Panc1 (cell line): ENCODE measurements at regions not wholly inside any gene's neighbourhood (a gene's known extent, or its start where the extent isn't known, plus 50 kb on each side); places are given as distances from the start of the nearest gene placed in this dataset.

Experiments used
- ATAC-seq: fragments of 200-7000 bp; cut with Tn5 transposase; 2 replicates; pipeline ENCODE4 v1.9.1; 2020; ENCODE audit warnings: mild to moderate bottlenecking, moderate library complexity
- BruUV-seq: library from RNA; stranded (reverse); fragments of 400-500 nt; replicated peaks from 2 replicates; lab custom pipeline; 2021; lab: Mats Ljungman, UMichigan
- CTCF ChIA-PET: fragments of 300-600 bp; sonication (Branson Sonifier 250); formaldehyde crosslinking; loops from one replicate; lab custom pipeline; 2022; ENCODE audit warnings: antibody characterized with exemption; lab: Charles Lee
- POLR2A ChIA-PET: fragments of 300-600 bp; sonication (Branson Sonifier 250); formaldehyde crosslinking; loops from one replicate; lab custom pipeline; 2022; ENCODE audit warnings: antibody characterized with exemption; lab: Charles Lee
- DNase-seq: peaks from one replicate; pipeline ENCODE4 v3.0.0-alpha.2; 2010; ENCODE audit warnings: low read depth, low spot score
- H3K27ac ChIP-seq: 2 replicates; pipeline ENCODE4 v1.5.1; 2011; ENCODE audit warnings: mild to moderate bottlenecking, low read length, inconsistent platforms
- H3K27me3 ChIP-seq: fragments of 200-500 bp; sonication (Bioruptor generic); 2 replicates; pipeline ENCODE4 v1.6.0; 2014; ENCODE audit warnings: low read length, inconsistent platforms; ENCODE audit not compliant: control insufficient read depth, insufficient read depth
- H3K36me3 ChIP-seq: fragments of 200-500 bp; sonication (Bioruptor generic); 2 replicates; pipeline ENCODE4 v1.5.1; 2014; ENCODE audit warnings: inconsistent platforms, mild to moderate bottlenecking, low read length, moderate library complexity; ENCODE audit not compliant: control insufficient read depth, insufficient read depth
- H3K4me1 ChIP-seq: 2 replicates; pipeline ENCODE4 v1.5.1; 2011; ENCODE audit warnings: inconsistent platforms, mild to moderate bottlenecking, low read length, moderate library complexity; ENCODE audit not compliant: control insufficient read depth, insufficient read depth
- H3K4me3 ChIP-seq, 2 experiments: 2 replicates each; pipeline ENCODE4 v1.5.1; 2011 to 2012; ENCODE audit warnings: low read depth in 2 of 2, low read length in 2 of 2, mild to moderate bottlenecking in 2 of 2, inconsistent platforms in 1 of 2, moderate library complexity in 1 of 2
- H3K9me3 ChIP-seq: fragments of 200-500 bp; sonication (Bioruptor generic); 2 replicates; pipeline ENCODE4 v1.5.1; 2014; ENCODE audit warnings: low read depth, mild to moderate bottlenecking, inconsistent platforms, low read length, moderate library complexity; ENCODE audit not compliant: control insufficient read depth, insufficient read depth
- POLR2AphosphoS5 ChIP-seq: IDR thresholded peaks from 2 replicates; pipeline ENCODE4 v1.6.1; 2012; ENCODE audit warnings: mild to moderate bottlenecking, low read depth, low read length, moderate library complexity
- SIN3A ChIP-seq: IDR thresholded peaks from 2 replicates; pipeline ENCODE4 v1.6.1; 2012; ENCODE audit warnings: low read depth, mild to moderate bottlenecking, low read length, moderate library complexity, borderline replicate concordance; ENCODE audit not compliant: insufficient read depth
- TCF7L2 ChIP-seq: IDR thresholded peaks from 2 replicates; pipeline ENCODE4 v1.6.1; 2011; ENCODE audit warnings: mild to moderate bottlenecking, low read depth, low read length, inconsistent platforms
- in situ Hi-C: cut with HindIII; loops from 2 replicates; pipeline ENCODE4 v1.10.0; 2016; ENCODE audit warnings: low sequenced_read_pairs, low pct_unique_long_range_greater_than_20kb
- intact Hi-C: fragments of 100-400 bp; cut with micrococcal nuclease; formaldehyde crosslinking; loops from one replicate; pipeline ENCODE4 v1.10.0; 2022; ENCODE audit not compliant: unreplicated experiment
- TF ChIP-seq, protein P1 (sequence below): fragments of 450-650 bp; IDR thresholded peaks from 2 replicates; pipeline ENCODE4 v1.5.1; 2017; ENCODE audit warnings: mild to moderate bottlenecking
- TF ChIP-seq, protein P2 (sequence below), 2 experiments: IDR thresholded peaks; 2 replicates each; pipeline ENCODE4 v1.6.1; 2011 to 2012; ENCODE audit warnings: low read depth in 2 of 2, control low read depth in 1 of 2, low read length in 1 of 2, mild to moderate bottlenecking in 1 of 2, moderate library complexity in 1 of 2; ENCODE audit not compliant: insufficient read depth in 1 of 2

DNA sequence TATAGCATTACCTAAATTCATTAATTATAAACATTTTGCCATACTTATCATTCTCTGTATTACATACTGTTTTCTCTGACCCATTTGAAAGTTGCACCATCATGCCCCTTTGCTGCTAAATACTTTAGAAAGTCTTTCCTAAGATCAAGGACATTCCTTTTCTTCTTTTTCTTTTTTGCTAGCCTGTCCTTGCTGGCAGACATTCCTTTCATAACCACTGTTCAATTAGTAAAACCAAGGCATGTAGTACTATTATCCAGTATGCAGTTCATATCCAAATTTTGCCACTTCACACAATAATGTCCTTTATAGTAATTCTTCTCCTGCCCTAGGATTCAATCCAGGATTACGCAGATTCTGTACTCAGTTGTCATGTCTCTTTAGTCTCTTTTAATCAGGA, 321.0 kb upstream of the C2CD4B start:
- POLR2A ChIA-PET, result no interaction called here
- H3K9me3 ChIP-seq, result no peaks in the 10 kb centered on the region
- CTCF ChIA-PET, result no interaction called here
- H3K36me3 ChIP-seq, result no peaks in the 10 kb centered on the region
- BruUV-seq, result no TSS peak
- no peaks in the 10 kb centered on the region for H3K27me3 ChIP-seq
- H3K4me1 ChIP-seq, result no peaks in the 10 kb centered on the region
- ATAC-seq (no peak), DNase-seq (no peak)
- intact Hi-C loops (no loop called here), in situ Hi-C loops (no loop called here)
- H3K4me3 ChIP-seq, result no peak overlapping the region
- TF ChIP-seq TCF7L2 (no peak), SIN3A (no peak), POLR2AphosphoS5 (no peak)
- TF ChIP-seq, protein P1, sequence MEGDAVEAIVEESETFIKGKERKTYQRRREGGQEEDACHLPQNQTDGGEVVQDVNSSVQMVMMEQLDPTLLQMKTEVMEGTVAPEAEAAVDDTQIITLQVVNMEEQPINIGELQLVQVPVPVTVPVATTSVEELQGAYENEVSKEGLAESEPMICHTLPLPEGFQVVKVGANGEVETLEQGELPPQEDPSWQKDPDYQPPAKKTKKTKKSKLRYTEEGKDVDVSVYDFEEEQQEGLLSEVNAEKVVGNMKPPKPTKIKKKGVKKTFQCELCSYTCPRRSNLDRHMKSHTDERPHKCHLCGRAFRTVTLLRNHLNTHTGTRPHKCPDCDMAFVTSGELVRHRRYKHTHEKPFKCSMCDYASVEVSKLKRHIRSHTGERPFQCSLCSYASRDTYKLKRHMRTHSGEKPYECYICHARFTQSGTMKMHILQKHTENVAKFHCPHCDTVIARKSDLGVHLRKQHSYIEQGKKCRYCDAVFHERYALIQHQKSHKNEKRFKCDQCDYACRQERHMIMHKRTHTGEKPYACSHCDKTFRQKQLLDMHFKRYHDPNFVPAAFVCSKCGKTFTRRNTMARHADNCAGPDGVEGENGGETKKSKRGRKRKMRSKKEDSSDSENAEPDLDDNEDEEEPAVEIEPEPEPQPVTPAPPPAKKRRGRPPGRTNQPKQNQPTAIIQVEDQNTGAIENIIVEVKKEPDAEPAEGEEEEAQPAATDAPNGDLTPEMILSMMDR, result no peak
- TF ChIP-seq, protein P2, sequence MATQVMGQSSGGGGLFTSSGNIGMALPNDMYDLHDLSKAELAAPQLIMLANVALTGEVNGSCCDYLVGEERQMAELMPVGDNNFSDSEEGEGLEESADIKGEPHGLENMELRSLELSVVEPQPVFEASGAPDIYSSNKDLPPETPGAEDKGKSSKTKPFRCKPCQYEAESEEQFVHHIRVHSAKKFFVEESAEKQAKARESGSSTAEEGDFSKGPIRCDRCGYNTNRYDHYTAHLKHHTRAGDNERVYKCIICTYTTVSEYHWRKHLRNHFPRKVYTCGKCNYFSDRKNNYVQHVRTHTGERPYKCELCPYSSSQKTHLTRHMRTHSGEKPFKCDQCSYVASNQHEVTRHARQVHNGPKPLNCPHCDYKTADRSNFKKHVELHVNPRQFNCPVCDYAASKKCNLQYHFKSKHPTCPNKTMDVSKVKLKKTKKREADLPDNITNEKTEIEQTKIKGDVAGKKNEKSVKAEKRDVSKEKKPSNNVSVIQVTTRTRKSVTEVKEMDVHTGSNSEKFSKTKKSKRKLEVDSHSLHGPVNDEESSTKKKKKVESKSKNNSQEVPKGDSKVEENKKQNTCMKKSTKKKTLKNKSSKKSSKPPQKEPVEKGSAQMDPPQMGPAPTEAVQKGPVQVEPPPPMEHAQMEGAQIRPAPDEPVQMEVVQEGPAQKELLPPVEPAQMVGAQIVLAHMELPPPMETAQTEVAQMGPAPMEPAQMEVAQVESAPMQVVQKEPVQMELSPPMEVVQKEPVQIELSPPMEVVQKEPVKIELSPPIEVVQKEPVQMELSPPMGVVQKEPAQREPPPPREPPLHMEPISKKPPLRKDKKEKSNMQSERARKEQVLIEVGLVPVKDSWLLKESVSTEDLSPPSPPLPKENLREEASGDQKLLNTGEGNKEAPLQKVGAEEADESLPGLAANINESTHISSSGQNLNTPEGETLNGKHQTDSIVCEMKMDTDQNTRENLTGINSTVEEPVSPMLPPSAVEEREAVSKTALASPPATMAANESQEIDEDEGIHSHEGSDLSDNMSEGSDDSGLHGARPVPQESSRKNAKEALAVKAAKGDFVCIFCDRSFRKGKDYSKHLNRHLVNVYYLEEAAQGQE (IDR thresholded peaks at IDR 0.05; ENCODE audit: insufficient read depth in 1 of 2, low read depth in 2 of 2, low read length in 1 of 2), result no peak
- H3K27ac ChIP-seq, result no peak overlapping the region

DNA sequence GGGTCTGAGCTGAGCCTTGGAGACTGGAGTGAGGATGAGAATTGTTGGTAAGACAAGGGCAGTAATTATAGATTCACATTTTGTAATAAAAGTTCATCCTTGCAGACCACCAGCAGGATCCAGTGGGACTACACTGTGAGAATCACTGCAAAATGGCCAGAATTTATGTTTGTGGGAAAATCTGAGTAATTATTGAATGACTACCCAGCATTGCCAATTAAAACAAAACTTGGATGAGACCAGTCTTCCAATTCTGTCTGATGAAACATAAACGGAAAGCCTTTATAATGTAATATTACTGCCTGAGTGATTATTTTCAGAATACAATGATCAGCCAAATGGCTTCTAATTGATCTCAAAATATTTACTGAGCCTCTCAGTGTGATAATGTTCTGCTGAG, 323.3 kb upstream of the C2CD4B start:
- in situ Hi-C loops, result no loop called here

More for the DNA sequence above, 323.3 kb upstream of the C2CD4B start:
- Histone ChIP-seq H3K4me3 (no peak overlapping the region), H3K27ac (no peak overlapping the region), H3K27me3 (no peaks in the 10 kb centered on the region), H3K9me3 (no peaks in the 10 kb centered on the region), H3K36me3 (no peaks in the 10 kb centered on the region), H3K4me1 (no peaks in the 10 kb centered on the region)
- no peak for ATAC-seq
- no peak for TF ChIP-seq SIN3A
- TF ChIP-seq TCF7L2, result no peak
- TF ChIP-seq, protein P1, result no peak
- TF ChIP-seq, protein P2 (IDR thresholded peaks at IDR 0.05; ENCODE audit: insufficient read depth in 1 of 2, low read depth in 2 of 2, low read length in 1 of 2), result no peak
- TF ChIP-seq POLR2AphosphoS5, result no peak
- ChIA-PET POLR2A (no interaction called here), CTCF (no interaction called here)
- BruUV-seq, result no TSS peak
- DNase-seq, result no peak
- intact Hi-C loops, result no loop called here
